ENCODE measurements at regions not wholly inside any gene's neighbourhood (a gene's known extent, or its start where the extent isn't known, plus 50 kb on each side); places are given as distances from the start of the nearest gene placed in this dataset.

- CTCF ChIA-PET (ENCODE audit: partially characterized antibody) = interaction anchor here (0.9 to 8.3 kb wide), 10 partner anchors 7 to 246 kb away, joined by 3 to 84 read pairs (median 3); no protein-coding TSS in a partner anchor
- H3K4me1 ChIP-seq (replicated peaks in 1 of 4; ENCODE audit: control insufficient read depth in 3 of 4, insufficient read depth in 4 of 4, low read length in 3 of 4) = peaks cover 0 to 5% (median 0%) of the 10 kb centered on the region in 4 experiments; a peak in 4 of 7 replicates
- POLR2A ChIA-PET (ENCODE audit: partially characterized antibody) = no interaction called here
- no peak overlapping the region for H2AFZ ChIP-seq (ENCODE audit: low read length)
- H3K79me1 ChIP-seq (ENCODE audit: low read depth, low read length) = 0 out of 2 replicates have a peak, but pooled peaks cover 3% of the 10 kb centered on the region
- WGBS, 2 experiments (ENCODE audit: extremely low coverage in 1 of 2, insufficient coverage in 1 of 2, insufficient read length in 1 of 2, insufficient replicate concordance in 2 of 2, low coverage in 1 of 2, low lambda C conversion rate in 2 of 2, missing lambda C conversion rate in 1 of 2) = 66% methylated on average over 2 of the region's 2 CpGs; no CpG with 5 or more reads in 1 of the 2 experiments
- H2BK120ac ChIP-seq (replicated peaks; ENCODE audit: low read depth, low read length) = no peak overlapping the region
- H2BK5ac ChIP-seq (ENCODE audit: low read depth, low read length) = no peak overlapping the region
- H3K36me3 ChIP-seq (ENCODE audit: control insufficient read depth in 2 of 4, insufficient read depth in 4 of 4, low read length in 3 of 4) = no peaks in the 10 kb centered on the region
- H3K4ac ChIP-seq (replicated peaks; ENCODE audit: insufficient read length, low read depth, low read length) = no peak overlapping the region
- no peak overlapping the region for H3K27ac ChIP-seq (ENCODE audit: low read depth, low read length)
- H3K79me2 ChIP-seq (ENCODE audit: control insufficient read depth in 1 of 2, insufficient read depth in 2 of 2, low read length in 2 of 2) = peaks cover 0 to 7% of the 10 kb centered on the region in 2 experiments; a peak in 2 of 4 replicates
- FAIRE-seq (no peak), DNase-seq (ENCODE audit: low read depth in 1 of 2, low spot score in 2 of 2) (no peak)
- no peak overlapping the region for H3K56ac ChIP-seq (replicated peaks; ENCODE audit: insufficient read length, low read depth, low read length)
- no peak overlapping the region for H3K14ac ChIP-seq (ENCODE audit: insufficient read length)
- no peak overlapping the region for H2BK15ac ChIP-seq (ENCODE audit: low read length)
- H4K8ac ChIP-seq (ENCODE audit: extremely low read depth, insufficient read depth, low read length) = no peak overlapping the region
- H3K18ac ChIP-seq (ENCODE audit: extremely low read depth, low read length) = no peak overlapping the region
- H3K23ac ChIP-seq (ENCODE audit: insufficient read length) = no peak overlapping the region
- H3K4me2 ChIP-seq (ENCODE audit: insufficient read depth in 1 of 2, low read depth in 2 of 2, low read length in 2 of 2) = no peak overlapping the region
- H4K5ac ChIP-seq (ENCODE audit: insufficient read length, low read depth, low read length) = no peak overlapping the region
- H2AK5ac ChIP-seq (ENCODE audit: low read depth, low read length) = no peak overlapping the region
- no peak overlapping the region for H2BK12ac ChIP-seq (ENCODE audit: low read depth, low read length)
- TF ChIP-seq BRCA1 (IDR thresholded peaks at IDR 0.05; ENCODE audit: low read depth, low read length) = no peak
- TF ChIP-seq YY1 (IDR thresholded peaks at IDR 0.05; ENCODE audit: low read depth, low read length) = no peak
- no peaks in the 10 kb centered on the region for H3K27me3 ChIP-seq (replicated peaks in 1 of 4; ENCODE audit: control insufficient read depth in 3 of 4, extremely low read depth in 1 of 4, insufficient read depth in 3 of 4, low read length in 3 of 4)
- no peaks in the 10 kb centered on the region for H3K23me2 ChIP-seq (ENCODE audit: low read depth, low read length)
- H3K9ac ChIP-seq (replicated peaks in 1 of 4; ENCODE audit: extremely low read depth in 1 of 4, low read depth in 3 of 4, low read length in 3 of 4) = no peak overlapping the region
- no peak overlapping the region for H4K91ac ChIP-seq (replicated peaks; ENCODE audit: insufficient read length, low read length)
- no peaks in the 10 kb centered on the region for H3K9me3 ChIP-seq (ENCODE audit: insufficient read depth in 2 of 2, low read depth in 1 of 2, low read length in 1 of 2)
- no peak overlapping the region for H3K4me3 ChIP-seq (ENCODE audit: extremely low read depth in 1 of 4, insufficient read depth in 2 of 4, low read depth in 3 of 4, low read length in 4 of 4)
- no peaks in the 10 kb centered on the region for H4K20me1 ChIP-seq (replicated peaks in 1 of 2; ENCODE audit: control insufficient read depth in 1 of 2, insufficient read depth in 2 of 2, low read length in 2 of 2)
- H2BK20ac ChIP-seq (ENCODE audit: low read length) = no peak overlapping the region
Measured at GRCh38 chr11:92384802-92385201, 160.2 kb downstream of the FAT3 start.
